KMS-11 (cell line): ENCODE measurements at regions not wholly inside any gene's neighbourhood (a gene's known extent, or its start where the extent isn't known, plus 50 kb on each side); places are given as distances from the start of the nearest gene placed in this dataset.

Experiments
- H2AFZ ChIP-seq: fragments of 200-600 bp; sonication (generic); 2 replicates; pipeline ENCODE4 v1.6.1; 2016; ENCODE audit warnings: antibody characterized with exemption, mixed run types, low read depth
- H3K27ac ChIP-seq: fragments of 200-600 bp; sonication (generic); 2 replicates; pipeline ENCODE4 v1.6.1; 2016; ENCODE audit warnings: mild to moderate bottlenecking, mixed run types
- H3K27me3 ChIP-seq: fragments of 200-600 bp; sonication (generic); 2 replicates; pipeline ENCODE4 v1.6.1; 2017; ENCODE audit warnings: mild to moderate bottlenecking, low read depth, mixed run types, moderate library complexity; ENCODE audit not compliant: insufficient read depth
- H3K36me3 ChIP-seq: fragments of 200-600 bp; sonication (generic); 2 replicates; pipeline ENCODE4 v1.6.1; 2017; ENCODE audit warnings: mild to moderate bottlenecking, mixed run types; ENCODE audit not compliant: insufficient read depth
- H3K4me1 ChIP-seq: fragments of 200-600 bp; sonication (generic); 2 replicates; pipeline ENCODE4 v1.6.1; 2016; ENCODE audit warnings: mild to moderate bottlenecking, low read depth, mixed run types; ENCODE audit not compliant: poor library complexity, severe bottlenecking
- H3K4me2 ChIP-seq: fragments of 200-600 bp; sonication (generic); 2 replicates; pipeline ENCODE4 v1.7.0; 2016; ENCODE audit warnings: mild to moderate bottlenecking, mixed run types
- H3K4me3 ChIP-seq: fragments of 200-600 bp; sonication (generic); IDR thresholded peaks from 2 replicates; pipeline ENCODE4 v1.6.1; 2017; ENCODE audit warnings: low read depth, low read length, mixed read lengths; ENCODE audit not compliant: insufficient read depth
- H3K79me2 ChIP-seq: fragments of 200-600 bp; sonication (generic); 2 replicates; pipeline ENCODE4 v1.6.1; 2016; ENCODE audit warnings: low read depth, mixed run types; ENCODE audit not compliant: insufficient read depth
- H3K9ac ChIP-seq: fragments of 200-600 bp; sonication (generic); 2 replicates; pipeline ENCODE4 v1.6.1; 2016; ENCODE audit warnings: mild to moderate bottlenecking, mixed run types
- H4K20me1 ChIP-seq: fragments of 200-600 bp; sonication (generic); 2 replicates; pipeline ENCODE4 v1.6.1; 2016; ENCODE audit warnings: mild to moderate bottlenecking, mixed run types; ENCODE audit not compliant: insufficient read depth
- CTCF ChIP-seq: fragments of 200-600 bp; sonication (generic); conservative IDR thresholded peaks from 2 replicates; pipeline ENCODE4 v1.6.1; 2017; ENCODE audit warnings: low read depth, mild to moderate bottlenecking, antibody characterized with exemption, low read length, moderate library complexity, mixed read lengths

- no peak overlapping the region for H3K9ac ChIP-seq
- H3K4me3 ChIP-seq = no peak overlapping the region
- H3K36me3 ChIP-seq = no peaks in the 10 kb centered on the region
- H2AFZ ChIP-seq = no peak overlapping the region
- H3K79me2 ChIP-seq = no peaks in the 10 kb centered on the region
- no peak for TF ChIP-seq CTCF
- peaks cover 34% of the 10 kb centered on the region for H3K4me1 ChIP-seq
- H4K20me1 ChIP-seq = no peaks in the 10 kb centered on the region
- no peak overlapping the region for H3K27ac ChIP-seq
- H3K27me3 ChIP-seq = no peaks in the 10 kb centered on the region
- H3K4me2 ChIP-seq = no peak overlapping the region
Observed at GRCh38 chr5:56585461-56585860, 229.9 kb upstream of the MAP3K1 start.

GRCh38 chr5:56581426-56581825 lies 233.9 kb upstream of the MAP3K1 start:
- Histone ChIP-seq H3K27me3 (no peaks in the 10 kb centered on the region), H3K79me2 (no peaks in the 10 kb centered on the region), H3K4me2 (no peak overlapping the region), H3K4me1 (no peaks in the 10 kb centered on the region), H2AFZ (no peak overlapping the region), H4K20me1 (no peaks in the 10 kb centered on the region), H3K4me3 (no peak overlapping the region), H3K27ac (no peak overlapping the region), H3K9ac (no peak overlapping the region), H3K36me3 (no peaks in the 10 kb centered on the region)
- no peak for TF ChIP-seq CTCF

- no peaks in the 10 kb centered on the region for H4K20me1 ChIP-seq
- no peak overlapping the region for H3K4me2 ChIP-seq
- H3K4me3 ChIP-seq = no peak overlapping the region
- H2AFZ ChIP-seq = no peak overlapping the region
- H3K27me3 ChIP-seq = no peaks in the 10 kb centered on the region
- no peaks in the 10 kb centered on the region for H3K79me2 ChIP-seq
- no peak overlapping the region for H3K27ac ChIP-seq
- H3K9ac ChIP-seq = no peak overlapping the region
- TF ChIP-seq CTCF = no peak
- no peaks in the 10 kb centered on the region for H3K36me3 ChIP-seq
- no peaks in the 10 kb centered on the region for H3K4me1 ChIP-seq
Observed at GRCh38 chr5:56580864-56581263, 234.5 kb upstream of the MAP3K1 start.

- H3K27ac ChIP-seq = no peak overlapping the region
- no peak overlapping the region for H3K4me2 ChIP-seq
- no peak overlapping the region for H2AFZ ChIP-seq
- no peaks in the 10 kb centered on the region for H3K27me3 ChIP-seq
- H3K79me2 ChIP-seq = no peaks in the 10 kb centered on the region
- H3K9ac ChIP-seq = no peak overlapping the region
- no peak overlapping the region for H3K4me3 ChIP-seq
- H3K4me1 ChIP-seq = no peaks in the 10 kb centered on the region
- no peaks in the 10 kb centered on the region for H3K36me3 ChIP-seq
- no peaks in the 10 kb centered on the region for H4K20me1 ChIP-seq
- TF ChIP-seq CTCF = no peak
Observed at GRCh38 chr5:56575821-56576220, 239.5 kb upstream of the MAP3K1 start.

GRCh38 chr5:56574778-56575177 lies 240.6 kb upstream of the MAP3K1 start:
- Histone ChIP-seq H3K4me3 (no peak overlapping the region), H3K27me3 (no peaks in the 10 kb centered on the region), H3K4me1 (no peaks in the 10 kb centered on the region), H3K9ac (no peak overlapping the region), H3K36me3 (no peaks in the 10 kb centered on the region), H2AFZ (no peak overlapping the region), H4K20me1 (no peaks in the 10 kb centered on the region), H3K27ac (no peak overlapping the region), H3K79me2 (no peaks in the 10 kb centered on the region), H3K4me2 (no peak overlapping the region)
- TF ChIP-seq CTCF = no peak
